ENCODE measurements at regions not wholly inside any gene's neighbourhood (a gene's known extent, or its start where the extent isn't known, plus 50 kb on each side); places are given as distances from the start of the nearest gene placed in this dataset.

DNA sequence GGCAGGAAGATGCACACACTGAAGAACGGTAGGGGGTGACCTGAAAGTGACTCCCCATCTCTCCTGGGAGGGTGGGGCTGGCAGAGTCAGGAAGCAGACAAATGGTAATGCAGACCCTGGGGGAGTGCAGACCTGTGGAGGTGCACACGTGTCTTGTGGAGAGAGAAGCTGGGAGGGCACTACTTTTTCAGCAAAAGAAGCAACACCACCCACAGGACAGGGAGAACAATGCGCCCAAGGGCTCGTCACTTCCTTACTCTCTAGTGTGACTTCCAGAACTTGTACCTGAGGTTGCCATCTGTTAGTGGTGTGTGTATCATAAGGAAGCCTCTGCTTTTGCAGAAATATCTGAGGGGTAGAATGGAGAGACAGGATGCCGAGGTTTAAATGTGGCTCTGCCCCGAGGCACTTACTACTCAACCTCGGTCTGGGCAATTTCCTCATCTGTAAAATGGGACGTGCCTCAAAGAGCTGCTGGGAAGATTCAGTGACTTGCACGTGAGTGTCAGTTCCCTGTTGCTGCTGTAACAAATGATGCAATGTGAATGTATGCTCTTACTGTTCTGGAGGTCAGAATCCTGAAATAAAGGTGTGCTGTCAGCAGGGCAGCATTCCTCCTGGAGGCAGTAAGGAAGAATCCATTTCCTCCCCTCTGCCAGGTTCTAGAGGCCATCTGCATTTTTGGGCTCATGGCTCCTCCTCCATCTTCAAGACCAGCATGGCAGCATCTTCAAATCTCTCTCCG, 323.4 kb downstream of the SHANK2 start:
- no peak for DNase-seq (ENCODE audit: low spot score)
- H3K9ac ChIP-seq (ENCODE audit: low read depth in 1 of 2, low read length in 2 of 2) = no peak overlapping the region
- peaks cover 0 to 7% (median 3%) of the 10 kb centered on the region in 4 donors for H3K36me3 ChIP-seq (ENCODE audit: control insufficient read depth in 4 of 4, insufficient read depth in 3 of 4, low read depth in 1 of 4, low read length in 3 of 4)
- H3K27me3 ChIP-seq (ENCODE audit: control insufficient read depth in 4 of 4, insufficient read depth in 4 of 4, low read length in 3 of 4) = no peaks in the 10 kb centered on the region
- H3K9me3 ChIP-seq (ENCODE audit: control insufficient read depth in 4 of 4, low read length in 3 of 4) = peaks cover 0 to 4% (median 0%) of the 10 kb centered on the region in 4 donors
- H3K4me1 ChIP-seq (ENCODE audit: control insufficient read depth in 4 of 4, insufficient read depth in 4 of 4, low read length in 3 of 4) = no peaks in the 10 kb centered on the region
- no peak overlapping the region for H3K4me3 ChIP-seq (ENCODE audit: low read depth in 1 of 3, low read length in 3 of 3)
- TF ChIP-seq HNF4G (IDR thresholded peaks at IDR 0.05) (no peak), TAF1 (conservative IDR thresholded peaks at IDR 0.05) (no peak), HNF4A (conservative IDR thresholded peaks at IDR 0.05) (no peak)
- TF ChIP-seq, protein P1, sequence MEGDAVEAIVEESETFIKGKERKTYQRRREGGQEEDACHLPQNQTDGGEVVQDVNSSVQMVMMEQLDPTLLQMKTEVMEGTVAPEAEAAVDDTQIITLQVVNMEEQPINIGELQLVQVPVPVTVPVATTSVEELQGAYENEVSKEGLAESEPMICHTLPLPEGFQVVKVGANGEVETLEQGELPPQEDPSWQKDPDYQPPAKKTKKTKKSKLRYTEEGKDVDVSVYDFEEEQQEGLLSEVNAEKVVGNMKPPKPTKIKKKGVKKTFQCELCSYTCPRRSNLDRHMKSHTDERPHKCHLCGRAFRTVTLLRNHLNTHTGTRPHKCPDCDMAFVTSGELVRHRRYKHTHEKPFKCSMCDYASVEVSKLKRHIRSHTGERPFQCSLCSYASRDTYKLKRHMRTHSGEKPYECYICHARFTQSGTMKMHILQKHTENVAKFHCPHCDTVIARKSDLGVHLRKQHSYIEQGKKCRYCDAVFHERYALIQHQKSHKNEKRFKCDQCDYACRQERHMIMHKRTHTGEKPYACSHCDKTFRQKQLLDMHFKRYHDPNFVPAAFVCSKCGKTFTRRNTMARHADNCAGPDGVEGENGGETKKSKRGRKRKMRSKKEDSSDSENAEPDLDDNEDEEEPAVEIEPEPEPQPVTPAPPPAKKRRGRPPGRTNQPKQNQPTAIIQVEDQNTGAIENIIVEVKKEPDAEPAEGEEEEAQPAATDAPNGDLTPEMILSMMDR (IDR thresholded peaks at IDR 0.05; ENCODE audit: low read depth, low read length, missing input control) = no peak
- TF ChIP-seq, protein P2, sequence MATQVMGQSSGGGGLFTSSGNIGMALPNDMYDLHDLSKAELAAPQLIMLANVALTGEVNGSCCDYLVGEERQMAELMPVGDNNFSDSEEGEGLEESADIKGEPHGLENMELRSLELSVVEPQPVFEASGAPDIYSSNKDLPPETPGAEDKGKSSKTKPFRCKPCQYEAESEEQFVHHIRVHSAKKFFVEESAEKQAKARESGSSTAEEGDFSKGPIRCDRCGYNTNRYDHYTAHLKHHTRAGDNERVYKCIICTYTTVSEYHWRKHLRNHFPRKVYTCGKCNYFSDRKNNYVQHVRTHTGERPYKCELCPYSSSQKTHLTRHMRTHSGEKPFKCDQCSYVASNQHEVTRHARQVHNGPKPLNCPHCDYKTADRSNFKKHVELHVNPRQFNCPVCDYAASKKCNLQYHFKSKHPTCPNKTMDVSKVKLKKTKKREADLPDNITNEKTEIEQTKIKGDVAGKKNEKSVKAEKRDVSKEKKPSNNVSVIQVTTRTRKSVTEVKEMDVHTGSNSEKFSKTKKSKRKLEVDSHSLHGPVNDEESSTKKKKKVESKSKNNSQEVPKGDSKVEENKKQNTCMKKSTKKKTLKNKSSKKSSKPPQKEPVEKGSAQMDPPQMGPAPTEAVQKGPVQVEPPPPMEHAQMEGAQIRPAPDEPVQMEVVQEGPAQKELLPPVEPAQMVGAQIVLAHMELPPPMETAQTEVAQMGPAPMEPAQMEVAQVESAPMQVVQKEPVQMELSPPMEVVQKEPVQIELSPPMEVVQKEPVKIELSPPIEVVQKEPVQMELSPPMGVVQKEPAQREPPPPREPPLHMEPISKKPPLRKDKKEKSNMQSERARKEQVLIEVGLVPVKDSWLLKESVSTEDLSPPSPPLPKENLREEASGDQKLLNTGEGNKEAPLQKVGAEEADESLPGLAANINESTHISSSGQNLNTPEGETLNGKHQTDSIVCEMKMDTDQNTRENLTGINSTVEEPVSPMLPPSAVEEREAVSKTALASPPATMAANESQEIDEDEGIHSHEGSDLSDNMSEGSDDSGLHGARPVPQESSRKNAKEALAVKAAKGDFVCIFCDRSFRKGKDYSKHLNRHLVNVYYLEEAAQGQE (IDR thresholded peaks at IDR 0.05) = no peak
- H3K27ac ChIP-seq (ENCODE audit: low read depth in 1 of 2, low read length in 2 of 2) = no peak overlapping the region
- 81% methylated on average over 10 of the region's 10 CpGs for WGBS

DNA sequence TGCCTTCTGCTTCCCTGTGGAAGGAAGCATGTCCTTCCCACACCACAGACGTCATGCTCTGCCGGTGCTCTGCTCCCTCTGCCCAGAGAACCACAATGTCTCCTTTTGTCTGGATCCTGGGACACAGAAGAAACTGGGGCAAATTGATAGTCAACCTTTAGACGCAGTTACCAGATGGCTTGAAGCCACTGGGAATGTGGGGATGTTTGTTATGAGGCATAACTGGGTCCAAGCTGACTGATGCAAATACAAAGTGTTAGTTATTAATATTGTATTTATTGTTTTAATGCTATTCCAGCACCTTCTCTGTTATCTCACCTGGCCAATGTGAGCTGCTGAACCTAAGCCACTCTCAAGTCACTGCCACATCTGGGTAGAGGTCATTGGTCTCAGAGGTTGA, 322.2 kb downstream of the SHANK2 start:
- Histone ChIP-seq H3K36me3 (ENCODE audit: control insufficient read depth in 4 of 4, insufficient read depth in 3 of 4, low read depth in 1 of 4, low read length in 3 of 4) (peaks cover 0 to 7% (median 3%) of the 10 kb centered on the region in 4 donors), H3K9ac (ENCODE audit: low read depth in 1 of 2, low read length in 2 of 2) (no peak overlapping the region), H3K27ac (ENCODE audit: low read depth in 1 of 2, low read length in 2 of 2) (no peak overlapping the region), H3K4me1 (ENCODE audit: control insufficient read depth in 4 of 4, insufficient read depth in 4 of 4, low read length in 3 of 4) (no peaks in the 10 kb centered on the region), H3K27me3 (ENCODE audit: control insufficient read depth in 4 of 4, insufficient read depth in 4 of 4, low read length in 3 of 4) (no peaks in the 10 kb centered on the region), H3K4me3 (ENCODE audit: low read depth in 1 of 3, low read length in 3 of 3) (no peak overlapping the region), H3K9me3 (ENCODE audit: control insufficient read depth in 4 of 4, low read length in 3 of 4) (peaks cover 0 to 4% (median 0%) of the 10 kb centered on the region in 4 donors)
- WGBS = 94% methylated on average over 3 of the region's 3 CpGs
- no peak for DNase-seq (ENCODE audit: low spot score)
- TF ChIP-seq EGR1 (IDR thresholded peaks at IDR 0.05; ENCODE audit: low read depth in 2 of 2) = no peak
- no peak for TF ChIP-seq ATF3 (IDR thresholded peaks at IDR 0.05)
- no peak for TF ChIP-seq SP1 (IDR thresholded peaks at IDR 0.05)

DNA sequence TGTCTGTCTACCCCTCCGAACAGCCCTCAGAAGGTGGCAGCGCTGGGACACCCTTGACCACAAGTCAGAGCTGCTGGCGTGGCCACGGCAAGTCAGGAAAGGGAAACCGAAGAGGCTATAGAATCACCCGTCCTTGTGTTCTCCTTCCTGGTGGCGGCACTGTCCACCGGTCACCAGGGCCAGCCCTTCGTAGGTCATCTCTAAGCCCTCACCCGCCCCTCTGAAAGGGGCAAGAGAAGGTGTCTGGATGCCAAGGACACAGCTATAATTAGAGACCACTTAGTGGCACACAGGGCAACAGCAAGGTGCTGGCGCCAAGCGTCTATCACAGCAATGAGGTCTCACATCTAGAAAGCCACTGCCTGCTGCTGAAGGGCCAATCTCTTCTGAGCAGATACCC, 320.9 kb downstream of the SHANK2 start:
- no peak overlapping the region for H3K27ac ChIP-seq (ENCODE audit: low read depth in 1 of 2, low read length in 2 of 2)
- TF ChIP-seq SP1 (IDR thresholded peaks at IDR 0.05) (no peak), JUND (IDR thresholded peaks at IDR 0.05) (no peak), FOXA2 (IDR thresholded peaks at IDR 0.05) (no peak), NR2F2 (IDR thresholded peaks at IDR 0.05) (no peak), ATF3 (IDR thresholded peaks at IDR 0.05) (no peak), HNF4A (conservative IDR thresholded peaks at IDR 0.05) (no peak)
- no peak overlapping the region for H3K4me3 ChIP-seq (ENCODE audit: low read depth in 1 of 3, low read length in 3 of 3)
- no peaks in the 10 kb centered on the region for H3K27me3 ChIP-seq (ENCODE audit: control insufficient read depth in 4 of 4, insufficient read depth in 4 of 4, low read length in 3 of 4)
- H3K9ac ChIP-seq (ENCODE audit: low read depth in 1 of 2, low read length in 2 of 2) = no peak overlapping the region
- H3K9me3 ChIP-seq (ENCODE audit: control insufficient read depth in 4 of 4, low read length in 3 of 4) = peaks cover 0 to 4% (median 0%) of the 10 kb centered on the region in 4 donors
- no peaks in the 10 kb centered on the region for H3K4me1 ChIP-seq (ENCODE audit: control insufficient read depth in 4 of 4, insufficient read depth in 4 of 4, low read length in 3 of 4)
- WGBS = 94% methylated on average over 12 of the region's 12 CpGs
- no peak for DNase-seq (ENCODE audit: low spot score)
- peaks cover 0 to 7% (median 2%) of the 10 kb centered on the region in 4 donors for H3K36me3 ChIP-seq (ENCODE audit: control insufficient read depth in 4 of 4, insufficient read depth in 3 of 4, low read depth in 1 of 4, low read length in 3 of 4)

Data from liver (tissue), 8 donors.